Right lobe of liver (tissue), 4 donors: ENCODE measurements at regions not wholly inside any gene's neighbourhood (a gene's known extent, or its start where the extent isn't known, plus 50 kb on each side); places are given as distances from the start of the nearest gene placed in this dataset.

Source experiments
- POLR2A ChIP-seq: fragments of 450-650 bp; IDR thresholded peaks from one replicate; pipeline ENCODE4 v1.6.1; 2017; ENCODE audit warnings: antibody characterized with exemption, mild to moderate bottlenecking
- TF ChIP-seq, protein P1 (sequence below), 4 donors: fragments of 200-600 bp in 3 of 4; fragments of 450-650 bp in 1 of 4; IDR thresholded peaks; one replicate each; pipeline versions ENCODE4 v1.5.1 to v1.8.0; 2016 to 2022; ENCODE audit warnings: antibody characterized with exemption in 4 of 4, mild to moderate bottlenecking in 2 of 4
- donor health status: DM: no; HTN: no; CAD: no.
- donor health status: DM: no; HTN: no; CAD: no.
- donor health status: DM: no; HTN: yes; CAD: no.

DNA sequence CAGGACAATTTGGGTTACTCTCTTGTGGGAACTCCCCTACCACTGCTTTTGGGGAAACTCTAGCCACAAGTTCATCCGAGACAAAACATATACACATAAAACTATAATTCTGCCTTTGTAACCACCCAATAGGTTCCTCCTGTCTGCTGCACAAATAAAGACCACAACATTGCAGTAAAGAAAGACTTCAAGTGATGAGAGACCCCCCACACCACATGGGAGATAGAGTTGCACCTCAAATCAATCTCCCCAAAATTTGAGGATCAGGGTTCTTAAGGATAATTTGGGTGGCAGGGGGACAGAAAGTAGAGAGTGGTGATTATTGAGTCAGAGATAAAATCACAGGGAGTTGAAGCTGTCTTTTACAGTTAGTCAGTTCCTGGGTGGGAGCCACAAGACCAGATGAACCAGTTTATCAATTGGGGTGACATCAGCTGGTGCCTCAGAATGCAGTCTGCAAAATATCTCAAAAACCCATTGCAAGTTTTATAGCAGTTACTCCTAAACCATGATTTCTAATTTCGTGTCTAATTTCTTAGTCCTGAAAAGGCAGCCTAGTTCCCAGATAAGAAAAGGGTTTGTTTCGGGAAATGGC is 1348.5 kb downstream of the PCDH9 start:
- TF ChIP-seq, protein P1, sequence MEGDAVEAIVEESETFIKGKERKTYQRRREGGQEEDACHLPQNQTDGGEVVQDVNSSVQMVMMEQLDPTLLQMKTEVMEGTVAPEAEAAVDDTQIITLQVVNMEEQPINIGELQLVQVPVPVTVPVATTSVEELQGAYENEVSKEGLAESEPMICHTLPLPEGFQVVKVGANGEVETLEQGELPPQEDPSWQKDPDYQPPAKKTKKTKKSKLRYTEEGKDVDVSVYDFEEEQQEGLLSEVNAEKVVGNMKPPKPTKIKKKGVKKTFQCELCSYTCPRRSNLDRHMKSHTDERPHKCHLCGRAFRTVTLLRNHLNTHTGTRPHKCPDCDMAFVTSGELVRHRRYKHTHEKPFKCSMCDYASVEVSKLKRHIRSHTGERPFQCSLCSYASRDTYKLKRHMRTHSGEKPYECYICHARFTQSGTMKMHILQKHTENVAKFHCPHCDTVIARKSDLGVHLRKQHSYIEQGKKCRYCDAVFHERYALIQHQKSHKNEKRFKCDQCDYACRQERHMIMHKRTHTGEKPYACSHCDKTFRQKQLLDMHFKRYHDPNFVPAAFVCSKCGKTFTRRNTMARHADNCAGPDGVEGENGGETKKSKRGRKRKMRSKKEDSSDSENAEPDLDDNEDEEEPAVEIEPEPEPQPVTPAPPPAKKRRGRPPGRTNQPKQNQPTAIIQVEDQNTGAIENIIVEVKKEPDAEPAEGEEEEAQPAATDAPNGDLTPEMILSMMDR (IDR thresholded peaks at IDR 0.05): no peak
- TF ChIP-seq POLR2A: no peak
